GM21619 (cell line): ENCODE measurements at regions not wholly inside any gene's neighbourhood (a gene's known extent, or its start where the extent isn't known, plus 50 kb on each side); places are given as distances from the start of the nearest gene placed in this dataset.
"Not testable (repeated sequence)": the region's sequence is repeated elsewhere in the genome, so short reads cannot be mapped to it uniquely, and the experiment has no call there.

Experiments used
- ATAC-seq: cut with Tn5 transposase; IDR thresholded peaks from one replicate; pipeline ENCODE4 v1.9.1; 2021; ENCODE audit not compliant: unreplicated experiment

- not testable (repeated sequence) for ATAC-seq
These were observed 180.3 kb downstream of the TMEM121 start for GRCh38 chr14:105706701-105707019.

GRCh38 chr14:105707099-105707498, 180.7 kb downstream of the TMEM121 start:
- not testable (repeated sequence) for ATAC-seq

GRCh38 chr14:105707723-105708151, 181.4 kb downstream of the TMEM121 start:
- ATAC-seq: not testable (repeated sequence)

- ATAC-seq: not testable (repeated sequence)
These were observed 182.1 kb downstream of the TMEM121 start for GRCh38 chr14:105708251-105709134.

- ATAC-seq: no peak
These were observed 183.1 kb downstream of the TMEM121 start for GRCh38 chr14:105709281-105710118.

- ATAC-seq: no peak
These were observed 184.0 kb downstream of the TMEM121 start for GRCh38 chr14:105710119-105711043.

- no peak for ATAC-seq
These were observed 184.7 kb downstream of the TMEM121 start for GRCh38 chr14:105711044-105711620.

- ATAC-seq: no peak
These were observed 185.6 kb downstream of the TMEM121 start for GRCh38 chr14:105711841-105712460.

GRCh38 chr14:105712670-105713069, 186.3 kb downstream of the TMEM121 start:
- ATAC-seq: not testable (repeated sequence)

- not testable (repeated sequence) for ATAC-seq
These were observed 186.8 kb downstream of the TMEM121 start for GRCh38 chr14:105713160-105713559.

- ATAC-seq: not testable (repeated sequence)
These were observed 187.5 kb downstream of the TMEM121 start for GRCh38 chr14:105713836-105714235.

- ATAC-seq: not testable (repeated sequence)
These were observed 192.4 kb downstream of the TMEM121 start for GRCh38 chr14:105718787-105719186.

- not testable (repeated sequence) for ATAC-seq
These were observed 193.7 kb downstream of the TMEM121 start for GRCh38 chr14:105720106-105720505.

- not testable (repeated sequence) for ATAC-seq
These were observed 194.6 kb downstream of the TMEM121 start for GRCh38 chr14:105720852-105721601.

- not testable (repeated sequence) for ATAC-seq
These were observed 195.2 kb downstream of the TMEM121 start for GRCh38 chr14:105721602-105721970.

GRCh38 chr14:105721996-105722709, 195.8 kb downstream of the TMEM121 start:
- ATAC-seq: not testable (repeated sequence)

- not testable (repeated sequence) for ATAC-seq
These were observed 196.9 kb downstream of the TMEM121 start for GRCh38 chr14:105723271-105723670.

- ATAC-seq: not testable (repeated sequence)
These were observed 197.4 kb downstream of the TMEM121 start for GRCh38 chr14:105723776-105724175.
